Mesendoderm (in vitro differentiated cells): ENCODE measurements at regions not wholly inside any gene's neighbourhood (a gene's known extent, or its start where the extent isn't known, plus 50 kb on each side); places are given as distances from the start of the nearest gene placed in this dataset.
"Not testable (repeated sequence)": the region's sequence is repeated elsewhere in the genome, so short reads cannot be mapped to it uniquely, and the experiment has no call there.

Experiments
- DNase-seq: peaks from one replicate; pipeline ENCODE4 v3.0.0; 2013
- H2AK5ac ChIP-seq: 2 replicates; pipeline ENCODE4 v1.6.1; 2013; ENCODE audit warnings: low read length, inconsistent platforms
- H2BK120ac ChIP-seq: 2 replicates; pipeline ENCODE4 v1.6.1; 2013; ENCODE audit warnings: low read depth, mild to moderate bottlenecking, low read length, moderate library complexity, mixed read lengths
- H2BK15ac ChIP-seq: replicated peaks from 2 replicates; pipeline ENCODE4 v1.6.1; 2013; ENCODE audit warnings: low read depth, mild to moderate bottlenecking, moderate library complexity
- H2BK5ac ChIP-seq: 2 replicates; pipeline ENCODE4 v1.6.1; 2013; ENCODE audit warnings: low read length, inconsistent platforms
- H3K18ac ChIP-seq: 2 replicates; pipeline ENCODE4 v1.6.1; 2013; ENCODE audit warnings: mild to moderate bottlenecking, low read length, mixed read lengths
- H3K23ac ChIP-seq: one replicate; pipeline ENCODE4 v1.6.1; 2013; ENCODE audit warnings: low read length
- H3K27ac ChIP-seq: 2 replicates; pipeline ENCODE4 v1.5.1; 2013; ENCODE audit warnings: low read depth, mild to moderate bottlenecking, inconsistent platforms, low read length, moderate library complexity
- H3K27me3 ChIP-seq: 2 replicates; pipeline ENCODE4 v1.6.1; 2013; ENCODE audit warnings: low read length, control low read depth, mild to moderate bottlenecking, inconsistent platforms; ENCODE audit not compliant: insufficient read depth, poor library complexity
- H3K36me3 ChIP-seq: 2 replicates; pipeline ENCODE4 v1.6.1; 2013; ENCODE audit warnings: low read length, inconsistent platforms; ENCODE audit not compliant: control insufficient read depth, insufficient read depth
- H3K4ac ChIP-seq: one replicate; pipeline ENCODE4 v1.6.1; 2013; ENCODE audit warnings: low read depth, mild to moderate bottlenecking, low read length, moderate library complexity
- H3K4me1 ChIP-seq: 2 replicates; pipeline ENCODE4 v1.6.1; 2013; ENCODE audit warnings: low read depth, low read length, inconsistent platforms; ENCODE audit not compliant: control insufficient read depth
- H3K4me2 ChIP-seq: 2 replicates; pipeline ENCODE4 v1.6.1; 2013; ENCODE audit warnings: low read length
- H3K4me3 ChIP-seq: 2 replicates; pipeline ENCODE4 v1.5.1; 2013; ENCODE audit warnings: mild to moderate bottlenecking, low read length
- H3K56ac ChIP-seq: one replicate; pipeline ENCODE4 v1.6.1; 2013; ENCODE audit warnings: low read length
- H3K79me1 ChIP-seq: 2 replicates; pipeline ENCODE4 v1.6.1; 2013; ENCODE audit warnings: low read length, inconsistent platforms
- H3K79me2 ChIP-seq: 2 replicates; pipeline ENCODE4 v1.6.1; 2013; ENCODE audit warnings: mild to moderate bottlenecking, low read length; ENCODE audit not compliant: control insufficient read depth, insufficient read depth
- H3K9ac ChIP-seq: 2 replicates; pipeline ENCODE4 v1.6.1; 2013; ENCODE audit warnings: low read length, inconsistent platforms
- H4K5ac ChIP-seq: one replicate; pipeline ENCODE4 v1.6.1; 2013; ENCODE audit warnings: low read length
- H4K8ac ChIP-seq: one replicate; pipeline ENCODE4 v1.6.1; 2013; ENCODE audit warnings: low read depth, mild to moderate bottlenecking, control low read depth, low read length, moderate library complexity
- WGBS: extraction: QIAGEN DNeasy Blood & Tissue Kit; methylation state at CpG from one replicate; pipeline ENCODE4 v1.1.7; 2013; ENCODE audit warnings: low lambda C conversion rate, missing lambda C conversion rate; ENCODE audit not compliant: insufficient coverage; ENCODE audit errors: extremely low coverage; 5-methylcytosine and 5-hydroxymethylcytosine counted together

DNA sequence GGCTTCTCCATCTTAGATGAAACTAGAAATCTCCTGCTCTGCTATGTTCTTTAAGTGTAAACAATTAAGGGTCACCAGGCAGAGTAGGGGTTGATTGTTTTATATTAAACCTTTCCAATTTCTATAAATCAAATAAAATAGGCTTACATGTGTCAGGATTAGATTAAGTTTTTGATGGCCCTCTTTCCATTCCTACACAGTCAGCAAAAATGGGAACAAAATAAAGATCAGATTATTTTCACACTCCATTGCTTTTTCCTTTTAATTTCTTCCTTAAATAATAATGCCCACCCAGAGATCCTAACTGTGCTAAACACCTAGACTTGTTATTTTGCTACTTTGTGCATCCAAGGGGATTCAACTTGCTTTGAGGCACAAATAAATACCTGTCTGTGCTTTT lies 381.4 kb upstream of the MAGEB16 start:
- H3K27ac ChIP-seq: no peak overlapping the region
- no peak overlapping the region for H3K9ac ChIP-seq
- H3K56ac ChIP-seq: no peak overlapping the region
- no peaks in the 10 kb centered on the region for H3K27me3 ChIP-seq
- no peak overlapping the region for H2BK15ac ChIP-seq
- no peak overlapping the region for H3K4me2 ChIP-seq
- H4K8ac ChIP-seq: no peak overlapping the region
- H3K4me1 ChIP-seq: no peaks in the 10 kb centered on the region
- H3K4ac ChIP-seq: no peak overlapping the region
- H3K79me1 ChIP-seq: no peaks in the 10 kb centered on the region
- no peak overlapping the region for H3K18ac ChIP-seq
- H3K36me3 ChIP-seq: no peaks in the 10 kb centered on the region
- H2BK5ac ChIP-seq: no peak overlapping the region
- H3K79me2 ChIP-seq: no peaks in the 10 kb centered on the region
- no peak overlapping the region for H2AK5ac ChIP-seq
- no peak overlapping the region for H3K4me3 ChIP-seq
- DNase-seq: no peak
- no peak overlapping the region for H4K5ac ChIP-seq
- no peak overlapping the region for H2BK120ac ChIP-seq
- no peak overlapping the region for H3K23ac ChIP-seq

DNA sequence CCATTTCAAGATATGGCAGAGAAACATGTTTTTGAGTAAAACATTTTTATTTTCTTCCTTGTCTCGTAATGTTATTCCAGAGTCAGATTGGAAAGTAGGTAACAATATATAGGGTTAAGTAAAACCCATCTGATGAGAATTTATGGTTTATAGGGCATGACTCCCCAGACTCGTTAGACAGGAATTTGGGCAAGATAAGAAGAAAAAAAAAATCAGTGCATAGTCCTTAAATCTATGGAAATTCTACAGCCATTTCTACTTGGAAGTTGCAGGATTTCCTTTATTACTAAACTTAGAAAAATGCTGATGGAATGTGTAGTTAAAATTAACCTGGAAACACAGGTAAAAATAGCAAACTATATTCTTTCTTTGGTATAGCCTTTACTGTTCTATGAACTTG lies 366.1 kb upstream of the MAGEB16 start:
- Histone ChIP-seq H3K18ac (no peak overlapping the region), H3K4me3 (no peak overlapping the region), H3K27ac (no peak overlapping the region), H2BK15ac (no peak overlapping the region), H3K56ac (no peak overlapping the region), H3K4me1 (no peaks in the 10 kb centered on the region), H3K27me3 (no peaks in the 10 kb centered on the region), H3K79me1 (no peaks in the 10 kb centered on the region), H4K8ac (no peak overlapping the region), H3K4ac (no peak overlapping the region), H4K5ac (no peak overlapping the region), H3K9ac (no peak overlapping the region), H3K23ac (no peak overlapping the region), H3K36me3 (no peaks in the 10 kb centered on the region), H2AK5ac (no peak overlapping the region), H2BK120ac (no peak overlapping the region), H3K79me2 (no peaks in the 10 kb centered on the region), H3K4me2 (no peak overlapping the region), H2BK5ac (no peak overlapping the region)
- WGBS: no CpG with 5 or more reads among the region's 2 CpGs
- no peak for DNase-seq

DNA sequence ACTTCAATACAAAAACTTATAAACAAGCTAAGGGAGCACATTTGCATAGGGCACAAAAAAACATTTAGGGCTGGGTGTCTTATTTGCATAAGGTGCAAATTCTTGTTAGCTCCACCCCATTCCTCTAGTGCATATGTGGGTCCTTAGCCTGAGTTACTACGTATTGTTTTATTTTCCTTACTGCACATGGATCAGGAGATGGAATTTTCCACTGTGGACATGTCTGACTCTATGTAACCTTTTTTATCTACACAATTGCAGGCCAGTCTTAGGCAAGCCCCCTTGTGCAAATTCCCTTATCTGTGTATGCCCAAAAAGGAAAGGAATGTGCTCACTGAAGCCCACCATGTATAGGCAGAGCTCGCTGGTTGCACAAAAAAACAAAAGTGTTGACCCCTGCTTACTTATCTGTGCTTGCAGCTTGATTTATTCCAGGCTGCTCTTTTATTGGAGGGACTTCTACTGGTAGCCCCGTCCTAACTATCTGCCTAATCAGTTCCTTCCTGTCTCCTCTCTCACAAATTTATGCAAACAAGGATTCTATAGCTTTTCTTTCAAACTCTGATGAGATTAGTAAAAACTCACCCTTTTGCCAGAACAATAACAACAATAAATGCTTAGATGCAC lies 359.0 kb upstream of the MAGEB16 start:
- Histone ChIP-seq H3K18ac (no peak overlapping the region), H3K4ac (no peak overlapping the region), H3K79me2 (no peaks in the 10 kb centered on the region), H4K8ac (no peak overlapping the region), H3K9ac (no peak overlapping the region), H3K36me3 (no peaks in the 10 kb centered on the region), H3K4me3 (no peak overlapping the region), H3K27me3 (no peaks in the 10 kb centered on the region), H3K23ac (no peak overlapping the region), H3K4me2 (no peak overlapping the region), H3K4me1 (no peaks in the 10 kb centered on the region), H2BK120ac (no peak overlapping the region), H3K56ac (no peak overlapping the region), H4K5ac (no peak overlapping the region), H3K79me1 (no peaks in the 10 kb centered on the region), H2AK5ac (no peak overlapping the region), H2BK15ac (no peak overlapping the region), H3K27ac (no peak overlapping the region), H2BK5ac (no peak overlapping the region)
- no peak for DNase-seq
- no CpG with 5 or more reads among the region's 3 CpGs for WGBS

DNA sequence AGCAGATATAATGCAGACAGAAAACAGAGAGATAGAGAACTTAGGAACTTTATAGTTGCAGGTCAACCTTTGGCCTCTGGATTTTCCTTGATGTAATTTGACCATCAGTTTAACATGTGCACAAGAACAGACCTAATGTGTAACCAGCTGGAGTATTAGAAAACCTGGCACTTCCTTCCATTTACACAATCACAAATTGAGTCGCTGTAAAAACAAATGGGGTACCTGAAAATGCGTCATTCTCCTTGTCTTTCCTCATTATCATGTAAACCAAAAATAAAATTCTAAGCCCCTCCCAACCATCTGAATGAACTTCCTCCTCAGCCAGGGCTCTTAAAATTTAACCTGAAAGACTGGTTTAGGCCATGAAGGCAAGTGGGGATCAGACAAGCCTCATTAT lies 358.4 kb upstream of the MAGEB16 start:
- no peak overlapping the region for H3K4me3 ChIP-seq
- H2BK5ac ChIP-seq: no peak overlapping the region
- H4K5ac ChIP-seq: no peak overlapping the region
- no peak for DNase-seq
- H3K9ac ChIP-seq: no peak overlapping the region
- WGBS: no CpG with 5 or more reads among the region's 2 CpGs
- H3K4me2 ChIP-seq: no peak overlapping the region
- no peak overlapping the region for H2BK120ac ChIP-seq
- no peaks in the 10 kb centered on the region for H3K4me1 ChIP-seq
- H3K79me1 ChIP-seq: no peaks in the 10 kb centered on the region
- H3K27me3 ChIP-seq: no peaks in the 10 kb centered on the region
- H3K27ac ChIP-seq: no peak overlapping the region
- H4K8ac ChIP-seq: no peak overlapping the region
- H2BK15ac ChIP-seq: no peak overlapping the region
- H3K18ac ChIP-seq: no peak overlapping the region
- H3K36me3 ChIP-seq: no peaks in the 10 kb centered on the region
- no peak overlapping the region for H2AK5ac ChIP-seq
- H3K4ac ChIP-seq: no peak overlapping the region
- H3K56ac ChIP-seq: no peak overlapping the region
- H3K23ac ChIP-seq: no peak overlapping the region
- no peaks in the 10 kb centered on the region for H3K79me2 ChIP-seq

DNA sequence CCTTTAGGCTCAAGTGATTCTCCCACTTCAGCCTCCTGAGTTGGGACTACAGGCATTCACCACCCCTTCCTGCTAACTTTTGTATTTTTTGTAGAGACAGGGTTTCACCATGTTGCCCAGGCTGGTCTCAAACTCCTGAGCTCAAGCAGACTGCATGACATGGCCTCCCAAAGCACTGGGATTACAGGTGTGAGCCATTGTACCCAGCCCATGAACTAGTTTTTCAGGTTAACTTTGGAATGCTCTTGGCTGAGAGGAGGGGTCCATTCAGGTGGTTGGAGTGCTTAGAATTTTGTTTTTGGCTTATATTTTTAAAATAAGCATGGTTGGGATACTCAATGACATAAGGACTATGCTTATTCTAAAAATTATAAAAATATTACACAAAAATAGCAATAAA lies 355.7 kb upstream of the MAGEB16 start:
- H3K4me1 ChIP-seq: no peaks in the 10 kb centered on the region
- no peak overlapping the region for H3K56ac ChIP-seq
- no peak overlapping the region for H3K4ac ChIP-seq
- H3K9ac ChIP-seq: no peak overlapping the region
- H3K18ac ChIP-seq: no peak overlapping the region
- no peak for DNase-seq
- H2AK5ac ChIP-seq: no peak overlapping the region
- no peak overlapping the region for H2BK15ac ChIP-seq
- H3K23ac ChIP-seq: no peak overlapping the region
- H3K79me2 ChIP-seq: no peaks in the 10 kb centered on the region
- no peak overlapping the region for H3K4me3 ChIP-seq
- H3K36me3 ChIP-seq: no peaks in the 10 kb centered on the region
- H4K8ac ChIP-seq: no peak overlapping the region
- H3K27me3 ChIP-seq: no peaks in the 10 kb centered on the region
- no peak overlapping the region for H3K27ac ChIP-seq
- no peak overlapping the region for H3K4me2 ChIP-seq
- no peak overlapping the region for H2BK5ac ChIP-seq
- H3K79me1 ChIP-seq: no peaks in the 10 kb centered on the region
- no peak overlapping the region for H4K5ac ChIP-seq
- no peak overlapping the region for H2BK120ac ChIP-seq

DNA sequence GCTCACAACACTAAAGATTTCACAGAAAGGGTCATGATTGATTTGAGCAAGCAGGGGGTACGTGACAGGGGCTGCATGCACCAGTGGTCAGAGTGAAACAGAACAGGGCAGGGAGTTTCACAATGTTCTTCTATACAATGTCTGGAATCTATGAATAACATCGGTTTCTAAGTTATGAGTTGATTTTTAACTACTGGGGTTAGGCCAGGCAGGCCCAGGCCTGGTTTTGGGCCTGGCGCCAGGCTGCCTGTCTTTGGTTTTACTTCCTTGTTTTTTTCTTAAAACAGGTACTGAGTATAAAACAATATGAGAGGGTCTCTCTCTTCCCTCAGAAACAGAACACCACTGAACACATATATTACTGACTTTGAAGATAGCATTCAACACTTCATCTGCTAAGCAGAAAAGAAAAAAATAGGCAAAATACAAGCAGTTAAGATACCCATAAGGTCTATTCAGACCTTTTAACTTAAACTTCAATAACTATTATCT lies 355.0 kb upstream of the MAGEB16 start:
- not testable (repeated sequence) for DNase-seq

More for the DNA sequence above, 355.0 kb upstream of the MAGEB16 start:
- not testable (repeated sequence) for H4K5ac ChIP-seq, H3K4ac ChIP-seq, H2BK120ac ChIP-seq, H3K27ac ChIP-seq, H3K4me1 ChIP-seq, H3K79me1 ChIP-seq, H3K4me2 ChIP-seq, H3K4me3 ChIP-seq, H2BK5ac ChIP-seq, H3K79me2 ChIP-seq, H3K56ac ChIP-seq, H3K18ac ChIP-seq, H2AK5ac ChIP-seq, H4K8ac ChIP-seq, H3K23ac ChIP-seq, H3K36me3 ChIP-seq, H2BK15ac ChIP-seq, H3K9ac ChIP-seq, H3K27me3 ChIP-seq
- no CpG with 5 or more reads among the region's 3 CpGs for WGBS
